Heart left ventricle (tissue), 13 donors: ENCODE measurements at regions not wholly inside any gene's neighbourhood (a gene's known extent, or its start where the extent isn't known, plus 50 kb on each side); places are given as distances from the start of the nearest gene placed in this dataset.

Experiments
- CTCF ChIP-seq, 12 donors: fragments of 200-600 bp; sonication (generic) in 4 of 12; IDR thresholded peaks; one replicate each; pipeline versions ENCODE4 v1.5.0 to v1.8.0; 2018 to 2022; ENCODE audit warnings: antibody characterized with exemption in 12 of 12, mild to moderate bottlenecking in 5 of 12
- POLR2A ChIP-seq, 2 donors: fragments of 450-650 bp; IDR thresholded peaks; one replicate each; pipeline ENCODE4 v1.6.1; 2017; ENCODE audit warnings: antibody characterized with exemption in 2 of 2, mild to moderate bottlenecking in 2 of 2, moderate library complexity in 2 of 2
- donor health status: ischemic (EF 13 %, LVEDD 7.1; RV severe dilation, severe dysfunction).
- donor health status: DM: no; HTN: yes; CAD: no.
- donor health status: DM: no; HTN: no; CAD: no.
- donor health status: ischemic (EF 25% LVEDD 6.9; RV normal size, moderate dysfunction).
- donor health status: ischemic (EF 25% LVEDD 5.7; RV mildly dilated, moderate dysfunction).
- donor health status: ischemic (EF 35%, LVEDD 5.7; RV mildly dilated, moderate dysfunction).
- donor health status: nonischemic (EF 11% LVEDD 7.7; RV severe dilation, severe dysfunction).
- donor health status: DM: yes; HTN: yes; CAD: no.
- donor health status: PGD.
- donor health status: ischemic (EF 29% LVEDD 5.4; RV normal size, mild dysfunction).
- donor health status: nonischemic (EF 23%, LVEDD 6.1; RV moderate dilation, normal function).

- no peak for TF ChIP-seq POLR2A (IDR thresholded peaks at IDR 0.05)
- TF ChIP-seq CTCF (IDR thresholded peaks at IDR 0.05) = no peak
Observed at GRCh38 chr3:159171333-159171732, 369.5 kb downstream of the MFSD1 start.
